ENCODE measurements at regions not wholly inside any gene's neighbourhood (a gene's known extent, or its start where the extent isn't known, plus 50 kb on each side); places are given as distances from the start of the nearest gene placed in this dataset.

DNA sequence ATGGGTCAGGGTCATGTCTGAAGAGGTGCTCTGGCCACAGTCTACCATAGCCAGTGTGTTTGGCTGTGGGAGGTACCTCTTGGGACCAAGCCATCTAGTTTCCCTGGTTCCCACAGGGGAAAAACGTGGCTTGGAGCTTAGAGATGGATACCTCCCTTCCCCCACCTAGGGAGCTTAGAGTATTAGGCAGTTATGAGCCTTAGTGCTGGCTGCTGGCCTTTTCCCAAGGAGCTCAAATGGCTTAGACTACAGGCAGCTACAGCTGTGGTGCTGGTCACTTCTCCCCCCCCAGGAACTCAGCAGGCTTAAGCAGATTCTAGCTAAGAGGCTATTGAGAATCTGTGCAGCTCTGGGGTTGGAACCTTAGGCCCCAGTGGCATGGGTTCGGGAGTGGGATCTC lies 591.2 kb downstream of the NSUN3 start:
- WGBS (ENCODE audit: insufficient coverage, insufficient read length) = no CpG with 5 or more reads among the region's 2 CpGs
- H3K9me3 ChIP-seq (ENCODE audit: control insufficient read depth, insufficient read depth, low read length) = no peaks in the 10 kb centered on the region
- no peak for DNase-seq (ENCODE audit: low read depth, low spot score)

GRCh38 chr3:94665922-94666321 lies 603.1 kb downstream of the NSUN3 start:
- Histone ChIP-seq H3K4me3 (ENCODE audit: low read length) (no peak overlapping the region), H3K27ac (ENCODE audit: low read length) (no peak overlapping the region), H3K36me3 (ENCODE audit: control insufficient read depth, insufficient read depth, low read length) (no peaks in the 10 kb centered on the region), H3K9me3 (ENCODE audit: control insufficient read depth, insufficient read depth, low read length) (no peaks in the 10 kb centered on the region), H3K27me3 (ENCODE audit: control insufficient read depth, insufficient read depth, low read length) (no peaks in the 10 kb centered on the region), H3K4me1 (ENCODE audit: control insufficient read depth, insufficient read depth, low read length) (no peaks in the 10 kb centered on the region)
- DNase-seq (ENCODE audit: low read depth, low spot score) = no peak

More for the DNA sequence above, 591.2 kb downstream of the NSUN3 start:
- no peaks in the 10 kb centered on the region for H3K4me1 ChIP-seq (ENCODE audit: control insufficient read depth, insufficient read depth, low read length)
- H3K27me3 ChIP-seq (ENCODE audit: control insufficient read depth, insufficient read depth, low read length) = no peaks in the 10 kb centered on the region
- H3K27ac ChIP-seq (ENCODE audit: low read length) = no peak overlapping the region
- no peak overlapping the region for H3K4me3 ChIP-seq (ENCODE audit: low read length)
- H3K36me3 ChIP-seq (ENCODE audit: control insufficient read depth, insufficient read depth, low read length) = no peaks in the 10 kb centered on the region

DNA sequence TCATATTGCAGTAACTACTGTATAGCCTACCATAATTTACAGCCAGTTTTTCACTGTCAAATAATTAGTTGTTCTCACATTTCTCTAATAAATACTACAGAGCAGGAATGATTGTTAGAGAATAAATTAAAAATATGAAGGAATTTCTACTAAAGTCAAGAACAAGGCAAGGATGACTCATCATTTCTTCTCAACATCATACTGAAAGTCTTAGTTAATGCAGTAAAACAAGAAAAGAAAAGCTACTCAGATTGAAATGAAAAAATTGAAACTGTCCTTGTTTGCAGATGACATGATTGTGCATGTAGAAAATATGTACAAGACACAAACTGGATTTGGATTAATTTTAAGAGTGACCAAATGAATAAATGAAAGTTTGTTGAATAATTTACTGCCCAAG lies 608.2 kb downstream of the NSUN3 start:
- Histone ChIP-seq H3K36me3 (ENCODE audit: control insufficient read depth, insufficient read depth, low read length) (no peaks in the 10 kb centered on the region), H3K9me3 (ENCODE audit: control insufficient read depth, insufficient read depth, low read length) (no peaks in the 10 kb centered on the region), H3K4me1 (ENCODE audit: control insufficient read depth, insufficient read depth, low read length) (no peaks in the 10 kb centered on the region), H3K27me3 (ENCODE audit: control insufficient read depth, insufficient read depth, low read length) (no peaks in the 10 kb centered on the region), H3K4me3 (ENCODE audit: low read length) (no peak overlapping the region), H3K27ac (ENCODE audit: low read length) (no peak overlapping the region)
- DNase-seq (ENCODE audit: low read depth, low spot score) = no peak

DNA sequence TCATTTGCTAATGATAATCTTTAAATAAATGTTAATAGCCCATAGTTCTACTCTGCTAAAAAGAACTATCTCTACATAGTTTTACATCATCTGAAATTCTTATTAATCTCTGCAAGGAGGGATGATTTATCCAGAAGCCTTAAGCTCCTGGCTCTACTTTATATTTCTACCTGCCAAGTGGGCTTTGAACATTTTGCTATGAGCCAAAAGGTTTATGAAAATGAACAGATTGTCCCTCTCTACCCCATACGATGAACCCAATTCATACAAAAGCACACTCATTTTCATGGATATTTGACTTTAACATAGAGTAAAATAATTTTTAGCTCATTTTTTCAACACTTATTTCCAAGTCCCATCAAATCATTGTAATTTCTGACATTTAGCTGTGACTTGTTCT lies 611.0 kb downstream of the NSUN3 start:
- DNase-seq (ENCODE audit: low read depth, low spot score) = no peak
- H3K36me3 ChIP-seq (ENCODE audit: control insufficient read depth, insufficient read depth, low read length) = no peaks in the 10 kb centered on the region
- WGBS (ENCODE audit: insufficient coverage, insufficient read length) = no CpG with 5 or more reads among the region's 1 CpG

DNA sequence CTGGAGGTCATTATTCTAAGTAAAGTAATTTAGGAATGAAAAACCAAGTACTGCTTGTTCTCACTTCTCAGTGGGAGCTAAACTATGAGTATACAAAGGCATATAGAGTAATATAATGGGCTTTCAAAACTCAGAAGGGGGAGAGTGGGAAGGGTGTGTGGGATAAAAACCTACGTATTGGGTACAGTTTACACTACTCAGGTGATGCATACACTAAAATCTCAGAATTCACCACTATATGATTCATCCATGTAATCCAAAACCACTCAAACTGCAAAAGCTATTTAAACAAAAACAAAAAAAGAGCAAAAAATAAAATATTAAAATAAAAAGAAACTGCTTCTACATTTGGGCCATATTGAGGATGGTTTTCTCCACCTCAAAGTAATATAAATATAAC lies 623.3 kb downstream of the NSUN3 start:
- WGBS (ENCODE audit: insufficient coverage, insufficient read length) = no CpG with 5 or more reads among the region's 1 CpG
- no peak overlapping the region for H3K4me3 ChIP-seq (ENCODE audit: low read length)
- DNase-seq (ENCODE audit: low read depth, low spot score) = no peak

More for the DNA sequence above, 611.0 kb downstream of the NSUN3 start:
- Histone ChIP-seq H3K27me3 (ENCODE audit: control insufficient read depth, insufficient read depth, low read length) (no peaks in the 10 kb centered on the region), H3K27ac (ENCODE audit: low read length) (no peak overlapping the region), H3K4me1 (ENCODE audit: control insufficient read depth, insufficient read depth, low read length) (no peaks in the 10 kb centered on the region), H3K4me3 (ENCODE audit: low read length) (no peak overlapping the region), H3K9me3 (ENCODE audit: control insufficient read depth, insufficient read depth, low read length) (no peaks in the 10 kb centered on the region)

GRCh38 chr3:94693997-94694640 lies 631.3 kb downstream of the NSUN3 start:
- no CpG with 5 or more reads among the region's 5 CpGs for WGBS (ENCODE audit: insufficient coverage, insufficient read length)
- H3K36me3 ChIP-seq (ENCODE audit: control insufficient read depth, insufficient read depth, low read length) = no peaks in the 10 kb centered on the region
- no peaks in the 10 kb centered on the region for H3K9me3 ChIP-seq (ENCODE audit: control insufficient read depth, insufficient read depth, low read length)
- H3K4me3 ChIP-seq (ENCODE audit: low read length) = no peak overlapping the region
- H3K4me1 ChIP-seq (ENCODE audit: control insufficient read depth, insufficient read depth, low read length) = no peaks in the 10 kb centered on the region
- no peak for DNase-seq (ENCODE audit: low read depth, low spot score)
- no peak overlapping the region for H3K27ac ChIP-seq (ENCODE audit: low read length)
- no peaks in the 10 kb centered on the region for H3K27me3 ChIP-seq (ENCODE audit: control insufficient read depth, insufficient read depth, low read length)

More for the DNA sequence above, 623.3 kb downstream of the NSUN3 start:
- Histone ChIP-seq H3K4me1 (ENCODE audit: control insufficient read depth, insufficient read depth, low read length) (no peaks in the 10 kb centered on the region), H3K27me3 (ENCODE audit: control insufficient read depth, insufficient read depth, low read length) (no peaks in the 10 kb centered on the region), H3K36me3 (ENCODE audit: control insufficient read depth, insufficient read depth, low read length) (no peaks in the 10 kb centered on the region), H3K9me3 (ENCODE audit: control insufficient read depth, insufficient read depth, low read length) (no peaks in the 10 kb centered on the region), H3K27ac (ENCODE audit: low read length) (no peak overlapping the region)

- no CpG with 5 or more reads among the region's 2 CpGs for WGBS (ENCODE audit: insufficient coverage, insufficient read length)
Observed at GRCh38 chr3:94694894-94695293, 632.0 kb downstream of the NSUN3 start.

DNA sequence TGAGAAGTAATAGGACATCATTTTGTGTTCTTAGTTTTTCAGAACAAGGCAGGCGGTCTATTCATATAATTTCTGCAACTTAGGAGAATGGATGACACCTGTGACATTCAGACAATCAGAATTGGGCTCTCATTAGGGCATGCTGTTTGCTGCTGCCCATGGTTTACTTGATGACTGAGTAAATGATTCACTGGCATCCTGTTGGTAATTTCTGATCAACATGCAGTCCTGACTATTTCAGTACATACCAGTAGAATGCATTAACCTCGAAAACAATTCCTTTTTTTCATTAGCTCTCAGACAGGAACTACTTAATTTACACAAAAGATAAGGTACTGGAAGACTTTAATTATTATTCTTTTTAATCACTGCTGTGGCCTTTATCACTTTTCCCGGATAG lies 641.6 kb downstream of the NSUN3 start:
- Histone ChIP-seq H3K36me3 (ENCODE audit: control insufficient read depth, insufficient read depth, low read length) (no peaks in the 10 kb centered on the region), H3K27me3 (ENCODE audit: control insufficient read depth, insufficient read depth, low read length) (no peaks in the 10 kb centered on the region), H3K9me3 (ENCODE audit: control insufficient read depth, insufficient read depth, low read length) (no peaks in the 10 kb centered on the region), H3K4me1 (ENCODE audit: control insufficient read depth, insufficient read depth, low read length) (no peaks in the 10 kb centered on the region), H3K27ac (ENCODE audit: low read length) (no peak overlapping the region), H3K4me3 (ENCODE audit: low read length) (no peak overlapping the region)
- DNase-seq (ENCODE audit: low read depth, low spot score) = no peak
- no CpG with 5 or more reads among the region's 3 CpGs for WGBS (ENCODE audit: insufficient coverage, insufficient read length)

More at GRCh38 chr3:94694894-94695293, 632.0 kb downstream of the NSUN3 start:
- no peaks in the 10 kb centered on the region for H3K36me3 ChIP-seq (ENCODE audit: control insufficient read depth, insufficient read depth, low read length)
- no peaks in the 10 kb centered on the region for H3K27me3 ChIP-seq (ENCODE audit: control insufficient read depth, insufficient read depth, low read length)
- no peak for DNase-seq (ENCODE audit: low read depth, low spot score)
- H3K4me3 ChIP-seq (ENCODE audit: low read length) = no peak overlapping the region
- no peak overlapping the region for H3K27ac ChIP-seq (ENCODE audit: low read length)
- no peaks in the 10 kb centered on the region for H3K9me3 ChIP-seq (ENCODE audit: control insufficient read depth, insufficient read depth, low read length)
- no peaks in the 10 kb centered on the region for H3K4me1 ChIP-seq (ENCODE audit: control insufficient read depth, insufficient read depth, low read length)

DNA sequence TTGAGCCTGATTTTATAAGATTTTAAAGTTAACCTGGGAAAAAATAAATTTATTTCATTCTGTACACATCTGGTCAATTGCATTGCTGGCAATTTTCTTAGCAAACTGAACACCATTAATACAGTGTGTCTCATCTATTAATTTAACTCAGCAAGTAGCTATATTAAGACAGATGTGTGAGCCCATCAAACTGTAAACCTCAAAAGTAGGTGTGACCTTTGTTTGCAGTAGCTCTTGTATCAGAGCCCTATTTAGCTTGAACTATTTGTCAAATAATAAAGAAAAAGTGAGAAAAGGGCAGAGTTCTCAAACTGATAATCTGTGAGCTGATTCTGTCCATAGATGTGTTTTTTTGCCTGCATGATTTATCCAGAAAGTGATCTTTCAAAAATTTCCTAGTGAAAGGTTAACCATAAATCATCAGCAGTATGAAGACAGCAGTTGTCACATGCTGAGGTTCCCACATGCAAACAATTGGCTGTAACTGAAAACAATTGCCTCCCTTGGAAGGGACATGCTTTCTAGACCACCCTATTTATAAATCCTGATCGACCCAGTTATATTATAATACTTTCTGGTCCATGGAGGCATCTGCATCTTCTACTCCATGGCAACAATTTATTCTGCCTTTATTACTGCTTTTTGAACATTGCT lies 646.5 kb downstream of the NSUN3 start:
- WGBS (ENCODE audit: insufficient coverage, insufficient read length) = no CpG with 5 or more reads among the region's 1 CpG
- Histone ChIP-seq H3K9me3 (ENCODE audit: control insufficient read depth, insufficient read depth, low read length) (no peaks in the 10 kb centered on the region), H3K27me3 (ENCODE audit: control insufficient read depth, insufficient read depth, low read length) (no peaks in the 10 kb centered on the region), H3K27ac (ENCODE audit: low read length) (no peak overlapping the region), H3K4me3 (ENCODE audit: low read length) (no peak overlapping the region), H3K36me3 (ENCODE audit: control insufficient read depth, insufficient read depth, low read length) (no peaks in the 10 kb centered on the region), H3K4me1 (ENCODE audit: control insufficient read depth, insufficient read depth, low read length) (no peaks in the 10 kb centered on the region)
- DNase-seq (ENCODE audit: low read depth, low spot score) = no peak

DNA sequence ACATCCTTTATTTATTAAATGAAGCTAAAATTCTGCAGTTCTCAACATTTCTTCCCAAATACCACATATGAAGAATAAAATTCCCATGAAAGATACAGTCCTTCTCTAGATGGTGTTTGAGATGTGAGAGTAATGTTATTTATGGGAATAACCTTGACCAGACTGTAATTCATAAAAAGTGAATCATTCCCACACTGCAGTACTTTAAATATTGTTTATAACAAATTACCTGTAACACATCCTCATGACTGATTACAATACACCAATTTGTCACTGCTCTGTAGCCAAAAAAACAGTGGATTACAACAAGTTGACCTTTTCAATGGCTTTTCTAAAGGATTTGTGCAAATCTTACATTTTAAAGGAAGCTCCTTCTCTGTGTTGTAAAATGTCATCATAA lies 651.3 kb downstream of the NSUN3 start:
- Histone ChIP-seq H3K4me3 (ENCODE audit: low read length) (no peak overlapping the region), H3K27me3 (ENCODE audit: control insufficient read depth, insufficient read depth, low read length) (no peaks in the 10 kb centered on the region), H3K9me3 (ENCODE audit: control insufficient read depth, insufficient read depth, low read length) (no peaks in the 10 kb centered on the region), H3K27ac (ENCODE audit: low read length) (no peak overlapping the region), H3K4me1 (ENCODE audit: control insufficient read depth, insufficient read depth, low read length) (no peaks in the 10 kb centered on the region), H3K36me3 (ENCODE audit: control insufficient read depth, insufficient read depth, low read length) (no peaks in the 10 kb centered on the region)
- DNase-seq (ENCODE audit: low read depth, low spot score) = no peak

GRCh38 chr3:94716326-94717018 lies 653.6 kb downstream of the NSUN3 start:
- DNase-seq (ENCODE audit: low read depth, low spot score) = no peak
- no peak overlapping the region for H3K4me3 ChIP-seq (ENCODE audit: low read length)
- WGBS (ENCODE audit: insufficient coverage, insufficient read length) = no CpG with 5 or more reads among the region's 2 CpGs

More at GRCh38 chr3:94716326-94717018, 653.6 kb downstream of the NSUN3 start:
- H3K27ac ChIP-seq (ENCODE audit: low read length) = no peak overlapping the region
- H3K9me3 ChIP-seq (ENCODE audit: control insufficient read depth, insufficient read depth, low read length) = no peaks in the 10 kb centered on the region
- H3K27me3 ChIP-seq (ENCODE audit: control insufficient read depth, insufficient read depth, low read length) = no peaks in the 10 kb centered on the region
- H3K36me3 ChIP-seq (ENCODE audit: control insufficient read depth, insufficient read depth, low read length) = no peaks in the 10 kb centered on the region
- H3K4me1 ChIP-seq (ENCODE audit: control insufficient read depth, insufficient read depth, low read length) = no peaks in the 10 kb centered on the region

Data from iPS DF 6.9 (cell line).